ENCODE measurements at regions not wholly inside any gene's neighbourhood (a gene's known extent, or its start where the extent isn't known, plus 50 kb on each side); places are given as distances from the start of the nearest gene placed in this dataset.

- intact Hi-C loops (cut with micrococcal nuclease) = no loop called here
- ChIA-PET POLR2A (no interaction called here), CTCF (interaction anchor here (1.1 to 1.2 kb wide), 2 partner anchors 63 to 216 kb away, joined by 3 to 4 read pairs; partner anchors contain the start of gene IVNS1ABP)
Observed at GRCh38 chr1:185532856-185533255, 201.3 kb upstream of the HMCN1 start.

GRCh38 chr1:185531838-185532237 lies 202.4 kb upstream of the HMCN1 start:
- Mint-ChIP-seq H3K4me3 (no peak overlapping the region), H3K27me3 (no peaks in the 10 kb centered on the region), H3K36me3 (ENCODE audit: low read depth) (no peaks in the 10 kb centered on the region), H3K9me3 (no peaks in the 10 kb centered on the region), H3K4me1 (peaks cover 16% of the 10 kb centered on the region), H3K27ac (no peak overlapping the region)
- ATAC-seq (ENCODE audit: low read depth) (no peak), DNase-seq (no peak)
- intact Hi-C loops (cut with micrococcal nuclease) = no loop called here
- POLR2A ChIA-PET = no interaction called here
- TF ChIP-seq, protein P1, sequence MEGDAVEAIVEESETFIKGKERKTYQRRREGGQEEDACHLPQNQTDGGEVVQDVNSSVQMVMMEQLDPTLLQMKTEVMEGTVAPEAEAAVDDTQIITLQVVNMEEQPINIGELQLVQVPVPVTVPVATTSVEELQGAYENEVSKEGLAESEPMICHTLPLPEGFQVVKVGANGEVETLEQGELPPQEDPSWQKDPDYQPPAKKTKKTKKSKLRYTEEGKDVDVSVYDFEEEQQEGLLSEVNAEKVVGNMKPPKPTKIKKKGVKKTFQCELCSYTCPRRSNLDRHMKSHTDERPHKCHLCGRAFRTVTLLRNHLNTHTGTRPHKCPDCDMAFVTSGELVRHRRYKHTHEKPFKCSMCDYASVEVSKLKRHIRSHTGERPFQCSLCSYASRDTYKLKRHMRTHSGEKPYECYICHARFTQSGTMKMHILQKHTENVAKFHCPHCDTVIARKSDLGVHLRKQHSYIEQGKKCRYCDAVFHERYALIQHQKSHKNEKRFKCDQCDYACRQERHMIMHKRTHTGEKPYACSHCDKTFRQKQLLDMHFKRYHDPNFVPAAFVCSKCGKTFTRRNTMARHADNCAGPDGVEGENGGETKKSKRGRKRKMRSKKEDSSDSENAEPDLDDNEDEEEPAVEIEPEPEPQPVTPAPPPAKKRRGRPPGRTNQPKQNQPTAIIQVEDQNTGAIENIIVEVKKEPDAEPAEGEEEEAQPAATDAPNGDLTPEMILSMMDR (IDR thresholded peaks at IDR 0.05) = no peak
- CTCF ChIA-PET = interaction anchor here (1.4 kb wide), 1 partner anchor 138 kb away, joined by 5 read pairs; no protein-coding TSS in a partner anchor

More at GRCh38 chr1:185532856-185533255, 201.3 kb upstream of the HMCN1 start:
- DNase-seq = no peak
- no peak overlapping the region for H3K4me3 Mint-ChIP-seq
- H3K27me3 Mint-ChIP-seq = no peaks in the 10 kb centered on the region
- no peak overlapping the region for H3K27ac Mint-ChIP-seq
- no peak for ATAC-seq (ENCODE audit: low read depth)
- peaks cover 6% of the 10 kb centered on the region for H3K4me1 Mint-ChIP-seq
- no peaks in the 10 kb centered on the region for H3K36me3 Mint-ChIP-seq (ENCODE audit: low read depth)
- H3K9me3 Mint-ChIP-seq = no peaks in the 10 kb centered on the region
- TF ChIP-seq, protein P1 (IDR thresholded peaks at IDR 0.05) = no peak

DNA sequence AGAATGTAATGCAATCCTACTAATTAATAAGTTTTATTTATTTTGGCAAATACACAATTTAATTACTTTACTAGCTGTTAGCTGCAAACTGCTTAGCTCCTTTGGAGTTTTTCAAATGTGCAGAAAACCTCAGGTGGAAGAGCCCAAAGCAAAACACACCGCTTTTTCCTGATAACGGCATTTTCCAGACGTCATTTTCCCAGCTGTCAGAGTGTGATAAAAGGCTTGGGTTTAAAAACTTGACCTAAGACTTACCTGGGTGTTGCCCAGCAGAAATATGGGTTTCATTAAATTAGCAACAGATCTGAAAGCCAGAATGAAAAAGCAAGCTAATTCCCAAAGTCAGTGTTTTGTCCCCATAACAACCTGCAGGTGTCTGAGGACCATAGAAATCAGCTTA lies 204.0 kb upstream of the HMCN1 start:
- CTCF ChIA-PET = no interaction called here
- ATAC-seq (ENCODE audit: low read depth) = no peak
- Mint-ChIP-seq H3K27me3 (no peaks in the 10 kb centered on the region), H3K4me3 (no peak overlapping the region), H3K36me3 (ENCODE audit: low read depth) (no peaks in the 10 kb centered on the region), H3K4me1 (peaks cover 23% of the 10 kb centered on the region), H3K9me3 (peaks cover 2% of the 10 kb centered on the region), H3K27ac (no peak overlapping the region)
- DNase-seq = no peak
- POLR2A ChIA-PET = no interaction called here
- TF ChIP-seq, protein P1 (IDR thresholded peaks at IDR 0.05) = no peak
- intact Hi-C loops (cut with micrococcal nuclease) = no loop called here

- Mint-ChIP-seq H3K27me3 (no peaks in the 10 kb centered on the region), H3K4me1 (peaks cover 21% of the 10 kb centered on the region), H3K36me3 (ENCODE audit: low read depth) (no peaks in the 10 kb centered on the region), H3K9me3 (peaks cover 2% of the 10 kb centered on the region), H3K27ac (no peak overlapping the region), H3K4me3 (no peak overlapping the region)
- POLR2A ChIA-PET = no interaction called here
- no peak for ATAC-seq (ENCODE audit: low read depth)
- CTCF ChIA-PET = no interaction called here
- intact Hi-C loops (cut with micrococcal nuclease) = loop anchor here (5.0 to 10.0 kb wide), 2 partner anchors 143 to 215 kb away; partner anchors contain the start of gene IVNS1ABP
- TF ChIP-seq, protein P1 (IDR thresholded peaks at IDR 0.05) = no peak
- DNase-seq = no peak
Observed at GRCh38 chr1:185529673-185530072, 204.5 kb upstream of the HMCN1 start.

DNA sequence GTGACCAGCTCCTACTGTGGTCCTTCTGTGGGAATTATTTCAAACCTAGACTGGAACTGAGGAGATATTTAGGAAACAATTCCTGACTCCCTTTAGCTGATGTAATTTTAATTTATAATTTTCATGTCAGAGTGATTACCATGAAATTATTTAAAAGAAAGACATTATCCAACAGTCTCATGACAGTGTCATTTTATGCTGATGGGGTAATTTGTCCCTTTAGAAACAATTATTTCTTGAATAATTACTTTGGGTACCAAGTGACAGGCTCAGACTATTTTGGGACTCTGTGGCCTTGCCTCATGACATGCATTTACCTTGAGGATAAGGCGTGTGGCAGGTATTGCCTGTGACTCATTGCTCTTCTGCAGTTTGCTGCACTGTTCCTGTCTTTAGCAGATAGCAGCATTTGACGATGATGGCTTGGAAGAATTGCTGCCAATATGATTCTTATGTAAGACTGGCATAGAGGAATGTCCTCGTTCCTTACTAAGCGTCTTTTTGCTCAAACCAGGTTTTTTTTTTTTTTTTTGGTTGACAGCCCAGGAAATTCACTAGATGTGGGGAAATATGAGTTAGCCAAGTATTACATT lies 206.0 kb upstream of the HMCN1 start:
- peaks cover 21% of the 10 kb centered on the region for H3K4me1 Mint-ChIP-seq
- DNase-seq (no peak), ATAC-seq (ENCODE audit: low read depth) (no peak)
- no peak overlapping the region for H3K27ac Mint-ChIP-seq
- no peaks in the 10 kb centered on the region for H3K36me3 Mint-ChIP-seq (ENCODE audit: low read depth)
- no peak overlapping the region for H3K4me3 Mint-ChIP-seq
- peaks cover 2% of the 10 kb centered on the region for H3K9me3 Mint-ChIP-seq
- TF ChIP-seq, protein P1 (IDR thresholded peaks at IDR 0.05) = no peak
- intact Hi-C loops (cut with micrococcal nuclease) = loop anchor here (5.0 to 10.0 kb wide), 2 partner anchors 144 to 213 kb away; partner anchors contain the start of gene IVNS1ABP
- ChIA-PET POLR2A (interaction anchor here (3.0 kb wide), 1 partner anchor 211 kb away, joined by 14 read pairs; the partner anchor contains the start of gene IVNS1ABP), CTCF (interaction anchor here (0.8 to 1.1 kb wide), 3 partner anchors 45 to 211 kb away, joined by 3 read pairs; no protein-coding TSS in a partner anchor)
- no peaks in the 10 kb centered on the region for H3K27me3 Mint-ChIP-seq

All from activated B cell treated with CpG ODN at 0.5 μM for 24 hours (primary cell).